Fibroblast of skin of left quadriceps (primary cell): ENCODE measurements at regions not wholly inside any gene's neighbourhood (a gene's known extent, or its start where the extent isn't known, plus 50 kb on each side); places are given as distances from the start of the nearest gene placed in this dataset.
"Not testable (repeated sequence)": the region's sequence is repeated elsewhere in the genome, so short reads cannot be mapped to it uniquely, and the experiment has no call there.

Experiments
- DNase-seq, 2 experiments: peaks; one replicate each; pipeline ENCODE4 v3.0.0-alpha.2; 2013; ENCODE audit warnings: low read depth in 2 of 2

DNA sequence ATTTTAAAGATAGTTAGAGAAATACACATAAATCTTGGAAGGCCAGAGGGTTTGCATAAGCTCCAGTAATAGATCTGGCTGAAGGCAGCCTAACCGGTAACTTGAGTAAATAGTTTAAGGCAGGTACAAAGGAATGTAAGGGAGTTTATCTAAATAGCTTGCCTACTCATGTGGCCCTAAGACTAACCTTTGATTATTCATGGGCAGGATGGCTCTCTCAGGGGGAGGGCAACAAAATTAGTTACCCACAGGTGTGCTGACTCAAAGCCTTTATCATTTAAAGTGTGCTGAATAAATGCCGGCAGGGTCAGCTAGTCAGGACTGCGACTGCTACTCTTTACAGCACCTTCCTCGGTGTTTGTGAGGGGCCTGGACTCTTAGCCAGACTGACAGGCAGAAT, 761.3 kb upstream of the KIF2B start:
- DNase-seq = no peak

DNA sequence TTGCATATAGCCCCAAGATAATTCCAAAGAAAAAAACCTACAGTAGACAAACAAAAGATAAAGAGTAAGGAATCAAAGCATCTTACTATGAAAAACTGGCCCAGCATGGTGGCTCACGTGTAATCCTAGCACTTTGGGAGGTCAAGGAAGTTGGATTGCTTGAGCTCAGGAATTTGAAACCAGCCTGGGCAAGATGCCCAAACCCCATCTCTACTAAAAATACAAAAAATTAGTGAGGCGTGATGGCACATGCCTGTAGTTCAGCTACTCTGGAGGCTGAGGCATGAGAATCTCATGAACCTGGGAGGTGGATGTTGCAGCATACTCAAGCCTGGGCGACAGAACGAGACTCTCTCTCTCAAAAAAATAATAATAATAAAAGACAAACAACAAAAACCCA, 764.7 kb upstream of the KIF2B start:
- DNase-seq = no peak

DNA sequence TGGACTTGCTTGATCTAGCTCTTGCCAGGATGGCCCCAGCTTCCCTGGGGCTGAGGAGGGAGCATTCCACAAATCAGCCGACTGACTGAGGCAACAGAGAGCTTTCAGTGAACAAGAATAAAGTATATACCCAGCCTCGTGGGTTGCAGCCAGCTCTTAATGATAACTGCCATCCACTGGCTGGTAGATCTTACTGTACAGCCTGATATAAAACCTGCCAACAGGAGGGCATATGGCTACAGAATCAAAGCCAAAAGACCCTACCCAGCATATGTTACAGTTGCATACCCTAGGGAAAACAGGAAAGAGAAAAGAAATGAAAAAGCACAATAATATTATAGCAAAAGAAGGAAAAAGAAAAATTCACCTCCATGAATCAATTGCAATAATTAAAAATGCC, 775.9 kb upstream of the KIF2B start:
- no peak for DNase-seq

DNA sequence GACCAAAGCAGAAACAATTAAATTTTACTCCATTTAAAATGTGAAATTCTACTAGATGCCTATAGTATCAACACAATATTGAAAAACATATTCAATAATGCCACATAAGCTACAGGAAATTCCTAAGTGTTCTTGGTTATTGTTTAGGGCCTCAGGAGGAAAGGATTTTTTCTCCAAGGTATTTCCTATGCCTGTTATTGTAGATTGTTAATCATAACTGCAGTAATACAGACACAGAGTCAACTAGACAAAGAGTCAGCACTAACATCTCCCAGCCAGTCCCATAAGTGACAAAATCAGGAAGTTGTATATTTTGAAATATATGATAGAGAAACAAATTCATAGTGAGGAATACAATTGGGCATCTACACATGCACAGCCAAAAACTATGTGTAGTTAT, 782.7 kb upstream of the KIF2B start:
- no peak for DNase-seq

DNA sequence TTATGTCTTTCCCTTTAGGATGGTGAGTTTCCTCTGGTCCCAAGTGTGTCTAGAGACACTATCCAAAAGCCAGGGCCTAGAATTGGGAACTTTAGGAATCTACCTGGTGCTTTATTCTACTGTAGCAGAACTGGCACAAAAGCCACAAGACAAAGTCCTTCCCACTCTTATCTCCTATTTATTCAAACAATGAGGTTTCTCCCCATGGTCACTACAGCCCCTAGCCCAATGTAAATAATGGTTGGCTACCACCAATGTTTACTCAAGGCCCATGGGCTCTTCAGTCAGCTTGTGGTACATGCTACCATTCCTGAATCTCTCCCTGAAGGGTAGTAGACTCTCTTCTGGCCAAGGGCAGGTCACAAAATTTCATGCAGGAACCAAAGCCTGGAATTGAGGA, 789.4 kb upstream of the KIF2B start:
- no peak for DNase-seq

DNA sequence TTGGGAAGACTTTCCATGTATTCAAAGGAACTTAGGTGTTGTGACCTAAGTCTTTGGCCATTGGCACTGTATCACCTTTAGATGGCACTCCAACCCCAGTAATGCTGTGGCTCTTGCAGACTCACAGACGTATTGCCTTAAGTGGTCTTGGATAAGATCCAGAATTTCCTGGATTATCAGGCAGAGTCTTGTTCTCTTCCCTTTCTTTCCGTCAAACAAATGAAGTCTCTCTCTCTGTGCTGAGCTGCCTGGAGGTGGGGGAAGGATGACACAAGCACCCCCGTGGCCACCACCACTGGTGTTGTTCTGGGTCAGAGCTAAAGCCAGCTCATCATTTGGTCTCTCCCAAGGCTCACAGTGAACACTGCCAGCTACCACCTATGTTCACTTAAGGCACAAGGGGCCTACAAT, 789.9 kb upstream of the KIF2B start:
- no peak for DNase-seq

DNA sequence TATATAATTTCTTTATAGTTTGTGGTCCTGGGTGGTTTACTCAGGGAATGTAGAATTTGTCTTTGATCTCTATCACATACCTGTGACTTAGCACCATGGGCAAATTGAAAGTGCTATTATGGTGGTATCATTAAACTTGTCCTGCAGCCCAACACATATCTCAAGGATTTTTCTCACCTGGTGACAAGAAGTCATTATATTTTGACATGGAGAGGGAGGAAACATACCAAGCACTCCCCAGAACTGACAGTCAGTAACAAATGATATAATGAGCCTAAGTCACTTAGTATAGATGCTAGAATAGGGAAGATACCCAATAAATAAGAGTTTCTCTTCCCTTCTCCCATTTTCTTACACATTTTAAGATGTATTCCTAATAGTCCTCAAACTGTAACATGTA, 805.5 kb upstream of the KIF2B start:
- DNase-seq = no peak

DNA sequence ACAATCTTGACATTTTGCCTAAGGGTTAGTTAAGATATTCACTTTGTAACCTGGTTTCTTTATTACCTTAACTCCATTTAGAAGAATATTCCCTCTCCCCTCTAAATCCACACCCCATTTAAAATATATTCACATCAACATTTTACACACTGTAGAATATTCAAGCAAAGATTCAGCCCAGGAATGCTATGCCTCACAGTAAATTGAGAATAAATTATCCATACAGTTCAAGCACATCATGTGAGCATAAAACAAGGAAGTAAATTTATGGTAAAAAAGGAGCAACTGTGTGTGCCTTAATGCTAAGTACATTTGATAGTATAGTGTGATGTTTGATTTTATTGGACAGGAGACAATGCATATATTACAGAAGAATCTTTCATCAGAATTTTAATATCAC, 806.6 kb upstream of the KIF2B start:
- no peak for DNase-seq

DNA sequence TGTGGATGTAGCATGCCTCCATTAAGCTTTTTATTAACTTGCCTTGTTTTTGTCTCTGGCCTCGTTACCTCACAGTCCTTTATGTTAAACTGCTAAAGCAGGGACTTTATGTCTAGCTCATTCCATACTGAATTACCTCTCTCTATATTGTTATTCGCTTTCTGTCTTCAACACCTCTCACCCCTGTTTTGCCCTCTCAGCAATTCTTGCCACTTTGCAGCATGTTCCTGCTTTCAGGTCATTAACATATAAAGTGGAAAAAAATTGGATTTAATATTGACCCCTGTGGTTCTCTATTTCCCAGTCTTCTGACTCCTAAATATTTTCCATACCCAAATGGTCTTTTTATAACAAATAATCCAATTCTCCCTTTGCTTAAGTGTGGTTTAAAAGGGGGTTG, 810.4 kb upstream of the KIF2B start:
- no peak for DNase-seq

DNA sequence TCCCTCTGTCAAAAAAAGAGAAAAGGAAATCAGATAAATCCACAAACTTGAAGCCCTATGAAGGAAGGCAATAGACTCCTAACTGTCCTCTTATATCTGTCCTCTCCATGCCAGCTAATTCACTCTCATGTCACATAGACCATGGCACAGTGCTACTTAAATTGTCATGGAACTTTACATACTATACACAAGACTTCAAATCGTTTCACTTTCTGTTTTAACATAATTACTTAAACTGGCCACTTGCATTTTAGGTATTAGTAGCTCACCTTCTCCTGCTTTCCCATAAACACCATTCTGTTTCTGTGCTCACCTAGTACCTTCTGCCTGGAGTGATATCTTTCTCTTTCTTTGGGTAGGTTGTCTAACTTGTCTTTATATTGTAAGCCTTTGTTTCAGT, 816.7 kb upstream of the KIF2B start:
- DNase-seq = no peak

DNA sequence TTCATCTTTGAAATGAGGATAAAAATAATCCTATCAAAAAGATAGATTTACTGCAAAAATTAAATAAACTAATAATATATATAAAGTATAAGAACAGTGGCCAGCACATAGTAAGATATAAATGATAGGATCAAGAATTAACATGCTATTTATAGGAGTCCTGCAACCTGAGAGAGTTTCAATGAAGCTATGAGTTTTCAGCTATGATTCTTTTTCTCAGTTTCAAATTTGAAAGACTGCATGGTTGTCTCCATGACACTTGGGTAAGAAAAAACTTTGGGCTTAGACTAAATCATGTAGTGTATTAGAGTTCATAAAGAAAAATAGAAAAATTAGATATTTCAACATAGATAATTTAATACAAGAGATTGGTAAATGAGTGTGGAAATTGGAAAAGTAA, 817.8 kb upstream of the KIF2B start:
- DNase-seq = no peak

DNA sequence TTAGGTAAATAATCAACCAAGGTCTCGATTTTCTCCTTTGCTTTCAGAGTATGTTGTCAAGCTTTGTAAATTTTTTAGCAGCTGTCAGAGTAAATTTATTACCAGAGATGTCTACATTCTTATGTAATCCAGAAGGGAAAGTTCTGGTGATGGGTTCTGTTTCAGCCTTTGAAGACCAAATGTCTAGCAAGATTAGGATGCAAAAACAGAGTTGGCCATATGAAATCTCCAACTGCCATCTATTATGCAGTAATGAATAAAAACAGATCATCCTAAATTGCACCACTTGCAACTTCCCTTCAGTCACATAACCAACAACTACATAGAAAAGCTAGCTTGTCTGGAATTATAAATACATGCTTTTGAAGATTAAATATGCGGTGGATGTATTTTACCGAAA, 826.8 kb upstream of the KIF2B start:
- DNase-seq = no peak

DNA sequence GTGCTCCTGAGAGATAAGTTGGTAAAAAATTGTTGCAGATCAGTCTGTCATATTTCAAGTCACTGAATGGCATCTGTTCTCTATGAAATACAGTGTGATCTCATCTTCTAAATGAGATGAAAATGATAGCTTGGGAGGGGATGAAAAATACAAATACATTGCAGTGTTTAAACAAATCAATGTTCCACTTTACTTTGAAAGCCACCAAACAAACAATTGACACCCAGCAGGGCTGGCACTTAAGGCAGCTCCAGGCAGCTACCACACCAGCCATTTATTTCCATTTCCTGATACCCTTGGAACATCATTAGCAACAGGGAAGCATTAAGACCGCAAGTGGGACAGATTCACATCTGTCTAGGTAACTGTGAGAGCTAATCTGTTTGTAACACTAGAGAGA, 827.6 kb upstream of the KIF2B start:
- no peak for DNase-seq

DNA sequence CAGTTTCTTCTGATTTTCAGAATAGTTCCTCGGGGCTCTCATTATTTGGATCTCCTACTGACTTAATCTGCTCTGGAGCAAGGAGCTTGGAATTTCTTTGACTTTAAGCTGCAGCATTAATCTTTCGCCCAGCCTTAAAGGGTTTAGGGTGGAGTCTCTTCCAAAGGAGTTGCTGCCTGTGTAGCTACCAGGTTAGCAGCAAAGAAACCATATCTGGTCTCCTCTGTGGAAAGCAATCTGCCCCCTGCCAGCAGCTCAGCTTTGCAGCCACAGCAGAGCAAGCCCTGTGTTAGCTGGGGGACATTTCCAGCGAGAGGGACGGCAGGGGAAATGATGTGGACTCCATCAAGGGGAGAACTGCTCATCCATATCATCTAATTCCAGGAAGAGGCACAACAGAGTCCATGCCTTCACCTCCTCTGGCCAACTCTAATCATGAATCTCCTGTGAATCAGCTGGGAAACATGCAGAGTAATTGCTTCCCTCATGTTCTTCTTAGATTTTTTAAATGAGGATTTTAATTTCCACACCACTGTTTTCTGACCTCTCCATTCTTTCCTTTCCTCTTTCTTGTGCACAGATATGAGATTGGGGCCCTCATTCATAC, 827.6 kb upstream of the CA10 start:
- no peak for DNase-seq

DNA sequence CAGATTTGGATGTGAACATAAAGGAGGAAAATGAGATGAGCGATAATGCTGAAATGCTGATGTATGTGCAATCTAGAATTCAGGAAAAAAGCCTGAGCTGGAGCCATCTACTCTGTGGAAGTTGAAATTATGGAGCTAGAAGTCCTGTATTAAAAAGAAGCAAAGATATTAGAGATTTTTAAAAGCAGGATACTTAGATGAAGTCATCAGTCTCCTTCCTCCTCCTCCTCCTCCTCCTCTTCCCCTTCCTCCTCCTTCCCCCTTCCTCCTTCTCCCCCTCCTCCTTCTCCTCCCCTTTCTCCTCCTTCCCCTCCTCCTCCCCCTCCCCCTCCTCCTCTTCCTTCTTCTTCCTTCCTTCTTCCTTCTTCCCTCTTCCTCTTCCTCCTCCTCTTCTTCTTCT, 823.8 kb upstream of the CA10 start:
- no peak for DNase-seq

DNA sequence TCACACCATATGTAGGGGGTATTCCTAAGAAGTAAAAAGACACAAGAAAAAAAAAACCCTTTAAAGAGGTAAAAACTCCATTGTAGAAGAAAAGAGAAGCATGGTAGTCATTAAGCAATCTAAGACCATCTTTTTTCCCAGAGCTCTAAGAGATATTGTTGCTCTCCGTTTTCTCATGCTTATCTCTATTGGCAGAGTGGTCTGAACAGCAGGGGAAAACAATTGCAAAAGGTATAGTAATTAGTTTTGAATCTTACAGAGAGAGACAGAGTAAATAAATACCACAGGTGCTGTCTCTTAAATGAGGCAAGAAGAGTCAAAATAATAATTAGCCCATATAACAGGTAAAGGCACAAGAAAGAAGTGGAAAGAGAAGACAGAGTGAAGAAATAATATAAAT, 821.4 kb upstream of the CA10 start:
- no peak for DNase-seq

DNA sequence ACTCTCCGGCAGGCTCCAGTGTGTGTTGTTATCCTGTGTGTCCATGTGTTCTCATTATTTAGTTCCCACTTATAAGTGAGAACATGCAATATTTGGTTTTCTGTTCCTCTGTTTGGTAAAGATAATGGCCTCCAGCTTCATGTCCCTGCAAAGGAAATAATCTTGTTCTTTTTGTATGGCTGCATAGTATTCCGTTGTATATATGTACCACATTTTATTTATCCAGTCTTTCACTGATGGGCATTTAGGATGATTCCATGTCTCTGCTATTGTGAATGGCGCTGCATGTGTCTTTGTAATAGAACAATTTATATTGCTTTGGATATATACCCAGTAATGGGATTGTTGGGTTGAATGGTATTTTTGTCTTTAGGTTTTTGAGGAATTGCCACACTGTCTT, 807.3 kb upstream of the CA10 start:
- no peak for DNase-seq

DNA sequence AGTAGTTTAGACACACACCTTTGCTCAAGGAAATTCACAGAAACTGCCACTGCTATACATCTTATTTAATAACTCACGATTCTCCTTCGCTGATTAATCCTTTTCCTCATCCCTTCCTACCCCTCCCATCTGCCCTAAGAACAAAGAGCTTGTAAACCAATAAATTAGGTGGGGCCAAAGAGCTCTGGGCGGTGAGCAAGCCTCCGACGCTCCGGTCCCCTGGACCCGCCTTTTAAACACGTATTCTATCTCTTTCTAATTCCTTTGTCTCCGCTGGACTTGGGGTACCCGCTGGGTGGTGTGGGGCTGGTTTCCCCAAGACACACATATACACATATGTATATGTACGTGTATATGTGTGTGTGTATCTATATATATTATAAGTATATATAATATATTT, 803.2 kb upstream of the CA10 start:
- DNase-seq = not testable (repeated sequence)

DNA sequence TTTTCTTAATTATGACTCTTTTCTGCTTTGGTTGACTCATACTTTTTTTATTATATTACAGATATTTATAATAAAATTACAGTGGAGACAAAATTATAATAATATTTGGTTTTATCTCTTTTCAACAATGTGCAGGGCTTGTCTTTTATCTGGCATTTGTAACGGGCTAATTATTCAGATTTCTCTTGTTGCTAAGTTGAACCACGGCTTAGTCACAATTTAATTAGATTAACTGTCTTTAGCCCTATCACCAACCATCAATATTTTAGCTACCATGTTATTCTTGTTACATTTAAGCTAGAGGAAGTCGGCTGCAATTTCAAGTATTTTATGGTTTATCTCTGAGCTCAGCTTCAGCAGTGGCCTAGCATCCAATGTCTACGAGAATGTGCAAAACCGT, 798.9 kb upstream of the CA10 start:
- DNase-seq = no peak

DNA sequence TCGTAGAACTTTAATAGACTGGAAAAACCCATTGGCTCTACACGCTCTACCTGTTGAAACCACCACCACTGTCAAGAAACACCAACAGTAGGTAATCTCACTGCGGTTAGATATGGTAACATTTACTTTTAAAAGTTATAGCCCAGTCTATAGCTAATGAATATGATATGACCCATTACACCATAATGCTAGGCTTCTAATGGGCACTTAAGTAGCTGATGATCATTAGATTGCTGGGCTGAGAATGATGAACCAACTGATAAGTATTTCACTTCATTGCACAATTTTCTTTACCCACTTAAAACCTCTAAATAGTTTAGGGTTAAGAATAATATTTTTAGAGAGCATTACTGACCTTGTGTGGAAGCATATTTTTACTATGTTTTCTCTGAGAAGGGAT, 788.9 kb upstream of the CA10 start:
- no peak for DNase-seq

DNA sequence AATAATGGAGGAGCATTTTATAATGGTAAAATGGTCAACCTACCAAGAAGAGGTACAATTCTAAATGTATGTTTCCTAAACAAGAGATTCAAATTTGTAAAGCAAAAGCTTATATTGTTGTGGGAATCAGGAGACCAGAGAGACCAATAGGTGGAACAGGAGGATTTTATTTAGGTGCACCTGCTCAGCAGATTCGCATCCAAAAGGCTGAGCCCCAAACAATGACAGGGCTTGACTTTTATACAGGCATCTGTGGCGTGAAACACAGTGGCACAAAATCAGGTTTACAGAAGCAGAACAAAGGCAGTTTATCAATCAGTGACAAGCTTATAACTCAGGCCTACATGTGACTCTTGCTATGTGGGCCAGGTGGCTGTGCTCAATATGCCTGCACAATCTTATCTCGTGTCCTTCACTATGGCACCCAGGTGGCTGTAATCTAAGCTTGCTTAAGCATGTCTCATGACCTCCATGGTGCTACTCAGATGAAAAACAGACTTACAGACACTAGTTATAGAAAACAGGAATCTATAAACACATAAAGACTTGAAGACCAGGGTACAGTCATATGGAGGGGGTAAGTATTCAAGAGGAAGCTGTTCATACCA, 780.2 kb upstream of the CA10 start:
- DNase-seq = no peak

DNA sequence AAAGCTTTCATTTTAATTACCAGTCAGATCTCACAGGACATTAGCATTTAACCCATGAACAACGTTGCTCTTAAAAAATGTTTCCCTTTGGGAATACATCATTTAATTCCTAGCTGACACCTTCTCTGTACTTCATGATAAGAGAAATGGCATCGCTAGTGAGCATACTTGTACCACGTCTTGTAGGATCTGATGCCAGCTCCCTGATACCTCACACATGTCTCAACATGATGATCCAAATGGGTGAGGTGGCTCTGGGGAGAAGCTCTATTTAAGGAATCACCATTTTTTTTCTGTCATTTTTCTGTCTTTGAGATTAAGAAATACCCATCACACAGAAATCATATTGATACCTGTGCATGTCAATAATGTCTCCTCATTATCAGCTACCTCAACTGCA, 772.1 kb upstream of the CA10 start:
- no peak for DNase-seq

DNA sequence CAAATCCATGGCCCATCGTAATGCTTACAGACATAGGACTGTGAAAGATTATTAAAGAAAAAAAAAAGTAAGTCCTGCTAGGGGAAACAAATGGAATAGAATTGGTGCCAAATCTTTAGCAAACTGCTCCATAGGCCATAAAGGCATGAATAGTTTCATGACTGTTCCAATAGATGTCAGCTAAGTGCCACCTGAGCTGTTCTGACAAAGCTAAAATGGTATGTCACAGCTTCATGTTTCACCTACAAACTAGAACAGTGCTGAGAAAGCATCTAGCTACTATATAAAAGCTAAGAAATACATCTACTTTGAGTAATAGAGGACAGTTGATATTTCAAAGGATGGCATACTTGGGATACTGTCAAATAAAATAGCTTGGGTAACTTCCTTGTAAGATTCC, 771.6 kb upstream of the CA10 start:
- no peak for DNase-seq

DNA sequence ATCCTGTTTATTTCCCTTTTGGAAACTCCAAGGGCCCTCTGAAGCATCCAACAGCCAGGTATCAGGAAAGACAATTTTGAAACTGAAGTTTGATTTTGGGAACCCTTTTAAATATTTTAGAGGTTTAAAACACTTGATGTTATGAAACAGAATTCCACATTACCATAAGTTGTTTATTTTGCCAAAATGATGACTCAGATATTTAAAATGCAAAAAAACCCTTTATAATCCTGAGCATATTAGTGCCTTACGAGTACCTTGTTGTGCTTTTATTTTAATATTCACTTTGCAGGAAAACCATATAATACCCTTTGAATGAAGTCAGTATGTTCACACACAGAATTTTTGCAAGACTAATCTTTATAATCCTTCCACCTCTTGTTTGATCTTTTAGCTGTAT, 765.1 kb upstream of the CA10 start:
- DNase-seq = no peak
